ENCODE measurements at regions not wholly inside any gene's neighbourhood (a gene's known extent, or its start where the extent isn't known, plus 50 kb on each side); places are given as distances from the start of the nearest gene placed in this dataset.

DNA sequence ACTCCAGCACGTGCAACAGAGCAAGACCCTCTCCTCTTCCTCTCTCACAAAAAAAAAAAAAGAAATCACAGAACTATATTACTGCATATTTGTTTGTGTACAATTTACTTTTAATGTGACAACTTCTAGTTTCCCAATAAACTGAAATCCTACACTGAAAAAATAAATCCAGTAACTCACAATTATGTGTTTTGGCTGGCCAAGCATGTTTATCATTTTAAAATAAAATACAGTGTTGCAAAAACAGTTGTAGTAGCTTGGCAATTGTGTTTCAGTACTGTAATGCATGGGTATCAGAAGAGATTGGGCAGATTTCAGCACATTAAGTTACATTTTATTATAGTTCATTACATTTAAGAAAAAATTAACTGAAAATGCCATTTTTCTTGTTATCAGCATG lies 344.9 kb downstream of the ETS1 start:
- TF ChIP-seq, protein P1, sequence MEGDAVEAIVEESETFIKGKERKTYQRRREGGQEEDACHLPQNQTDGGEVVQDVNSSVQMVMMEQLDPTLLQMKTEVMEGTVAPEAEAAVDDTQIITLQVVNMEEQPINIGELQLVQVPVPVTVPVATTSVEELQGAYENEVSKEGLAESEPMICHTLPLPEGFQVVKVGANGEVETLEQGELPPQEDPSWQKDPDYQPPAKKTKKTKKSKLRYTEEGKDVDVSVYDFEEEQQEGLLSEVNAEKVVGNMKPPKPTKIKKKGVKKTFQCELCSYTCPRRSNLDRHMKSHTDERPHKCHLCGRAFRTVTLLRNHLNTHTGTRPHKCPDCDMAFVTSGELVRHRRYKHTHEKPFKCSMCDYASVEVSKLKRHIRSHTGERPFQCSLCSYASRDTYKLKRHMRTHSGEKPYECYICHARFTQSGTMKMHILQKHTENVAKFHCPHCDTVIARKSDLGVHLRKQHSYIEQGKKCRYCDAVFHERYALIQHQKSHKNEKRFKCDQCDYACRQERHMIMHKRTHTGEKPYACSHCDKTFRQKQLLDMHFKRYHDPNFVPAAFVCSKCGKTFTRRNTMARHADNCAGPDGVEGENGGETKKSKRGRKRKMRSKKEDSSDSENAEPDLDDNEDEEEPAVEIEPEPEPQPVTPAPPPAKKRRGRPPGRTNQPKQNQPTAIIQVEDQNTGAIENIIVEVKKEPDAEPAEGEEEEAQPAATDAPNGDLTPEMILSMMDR (conservative IDR thresholded peaks at IDR 0.05; ENCODE audit: low read depth, low read length) = no peak
- TF ChIP-seq POLR2A (IDR thresholded peaks at IDR 0.05; ENCODE audit: low read depth, low read length) (no peak), SMC3 (IDR thresholded peaks at IDR 0.05; ENCODE audit: low read depth, low read length) (no peak), RAD21 (IDR thresholded peaks at IDR 0.05; ENCODE audit: low read length) (no peak), MXI1 (IDR thresholded peaks at IDR 0.05; ENCODE audit: borderline replicate concordance, low read depth, low read length) (no peak), BHLHE40 (IDR thresholded peaks at IDR 0.05; ENCODE audit: low read depth, low read length) (no peak), FOS (IDR thresholded peaks at IDR 0.05; ENCODE audit: low read depth, low read length) (no peak), RCOR1 (IDR thresholded peaks at IDR 0.05; ENCODE audit: insufficient replicate concordance, low read length) (no peak), RFX5 (IDR thresholded peaks at IDR 0.05; ENCODE audit: low read depth, low read length) (no peak), CEBPB (IDR thresholded peaks at IDR 0.05; ENCODE audit: low read depth, low read length) (no peak), MAFK (IDR thresholded peaks at IDR 0.05; ENCODE audit: low read depth, low read length) (no peak)
- TF ChIP-seq, protein P2, sequence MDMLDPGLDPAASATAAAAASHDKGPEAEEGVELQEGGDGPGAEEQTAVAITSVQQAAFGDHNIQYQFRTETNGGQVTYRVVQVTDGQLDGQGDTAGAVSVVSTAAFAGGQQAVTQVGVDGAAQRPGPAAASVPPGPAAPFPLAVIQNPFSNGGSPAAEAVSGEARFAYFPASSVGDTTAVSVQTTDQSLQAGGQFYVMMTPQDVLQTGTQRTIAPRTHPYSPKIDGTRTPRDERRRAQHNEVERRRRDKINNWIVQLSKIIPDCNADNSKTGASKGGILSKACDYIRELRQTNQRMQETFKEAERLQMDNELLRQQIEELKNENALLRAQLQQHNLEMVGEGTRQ (IDR thresholded peaks at IDR 0.05; ENCODE audit: low read depth, low read length) = no peak
- TF ChIP-seq, protein P3, sequence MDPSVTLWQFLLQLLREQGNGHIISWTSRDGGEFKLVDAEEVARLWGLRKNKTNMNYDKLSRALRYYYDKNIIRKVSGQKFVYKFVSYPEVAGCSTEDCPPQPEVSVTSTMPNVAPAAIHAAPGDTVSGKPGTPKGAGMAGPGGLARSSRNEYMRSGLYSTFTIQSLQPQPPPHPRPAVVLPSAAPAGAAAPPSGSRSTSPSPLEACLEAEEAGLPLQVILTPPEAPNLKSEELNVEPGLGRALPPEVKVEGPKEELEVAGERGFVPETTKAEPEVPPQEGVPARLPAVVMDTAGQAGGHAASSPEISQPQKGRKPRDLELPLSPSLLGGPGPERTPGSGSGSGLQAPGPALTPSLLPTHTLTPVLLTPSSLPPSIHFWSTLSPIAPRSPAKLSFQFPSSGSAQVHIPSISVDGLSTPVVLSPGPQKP (IDR thresholded peaks at IDR 0.05; ENCODE audit: borderline replicate concordance, low read depth, low read length) = no peak
